Activated gamma-delta T cell treated with anti-CD3 and anti-CD28 coated beads, Interleukin-2, amount 50 U/mL, for 16 hours (primary cell): ENCODE measurements at regions not wholly inside any gene's neighbourhood (a gene's known extent, or its start where the extent isn't known, plus 50 kb on each side); places are given as distances from the start of the nearest gene placed in this dataset.
"Not testable (repeated sequence)": the region's sequence is repeated elsewhere in the genome, so short reads cannot be mapped to it uniquely, and the experiment has no call there.

Experiments used
- DNase-seq: peaks from one replicate; pipeline ENCODE4 v3.0.0-alpha.2; 2020; ENCODE audit warnings: low read depth

DNA sequence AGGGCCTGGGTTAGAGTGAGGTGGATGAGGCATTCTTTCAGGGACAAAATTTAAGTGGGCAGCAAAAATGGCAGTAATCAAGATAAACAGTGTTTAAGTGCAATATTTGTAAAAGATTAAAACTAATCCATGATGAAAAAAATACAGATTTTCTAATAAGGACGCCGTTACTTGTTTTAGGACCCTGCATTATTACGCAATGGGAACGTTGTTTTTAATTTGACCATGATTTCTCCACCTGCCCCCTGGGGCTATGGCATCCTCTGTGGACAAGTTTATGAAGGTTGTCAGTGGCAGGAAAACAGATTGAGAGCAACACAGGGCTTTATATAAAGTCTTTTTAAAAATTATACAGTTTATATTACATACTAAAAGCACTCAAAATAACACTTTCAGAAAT lies 380.6 kb upstream of the PHF14 start:
- DNase-seq, result no peak

DNA sequence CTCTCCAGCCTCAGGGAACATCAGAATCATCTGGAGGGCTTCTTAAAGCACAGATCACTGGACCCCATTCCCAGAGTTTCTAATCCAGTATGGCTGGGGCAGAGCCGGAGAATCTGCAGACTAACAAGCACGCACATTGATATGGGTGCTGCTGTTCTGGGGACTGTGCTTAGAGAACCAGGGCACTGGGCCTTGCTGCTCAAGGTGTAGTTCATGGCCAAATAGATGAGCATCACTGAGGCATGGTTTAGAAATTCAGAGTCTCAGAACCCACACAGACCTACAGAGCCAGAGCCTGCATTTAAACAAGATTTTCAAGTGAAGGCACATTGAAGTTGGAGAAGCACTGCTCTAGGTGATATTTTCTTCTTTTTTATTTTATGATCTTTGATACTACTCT lies 376.8 kb upstream of the PHF14 start:
- DNase-seq, result no peak

DNA sequence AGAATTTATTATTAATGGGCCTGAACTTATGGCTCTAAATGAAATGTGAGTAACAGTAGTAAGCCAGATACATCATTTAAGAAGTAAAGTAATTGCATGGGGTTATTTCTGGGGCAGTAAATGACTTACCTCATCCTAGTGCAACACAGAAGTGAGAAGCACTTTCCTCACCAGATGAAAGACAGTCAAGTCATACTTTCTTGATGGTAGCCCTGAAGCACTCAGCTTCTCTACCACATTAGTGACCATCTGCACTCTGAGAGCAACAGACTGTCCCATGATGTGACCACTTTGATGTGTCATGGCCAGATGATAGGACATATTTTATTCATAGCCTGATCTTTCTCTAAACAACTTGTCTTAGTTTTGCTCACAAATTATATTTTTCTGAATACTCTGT lies 369.5 kb upstream of the PHF14 start:
- no peak for DNase-seq

DNA sequence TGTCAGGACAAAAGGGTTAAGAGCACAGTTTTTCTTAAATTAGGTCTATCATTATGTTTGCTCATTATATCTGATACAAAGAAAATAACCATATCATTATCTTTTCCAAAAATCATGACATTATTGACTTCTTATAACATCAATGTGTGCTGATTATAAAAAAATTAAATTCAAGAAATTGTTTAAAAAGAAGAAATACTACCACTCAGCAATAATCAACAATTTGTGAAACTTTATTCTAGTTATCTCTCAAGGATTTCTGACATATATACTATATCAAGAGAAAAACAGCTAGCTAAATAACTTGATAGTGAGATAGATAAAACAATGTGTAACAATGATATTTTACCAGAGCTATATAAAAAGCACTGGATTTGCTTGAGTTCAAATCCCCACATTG lies 360.7 kb upstream of the PHF14 start:
- no peak for DNase-seq

DNA sequence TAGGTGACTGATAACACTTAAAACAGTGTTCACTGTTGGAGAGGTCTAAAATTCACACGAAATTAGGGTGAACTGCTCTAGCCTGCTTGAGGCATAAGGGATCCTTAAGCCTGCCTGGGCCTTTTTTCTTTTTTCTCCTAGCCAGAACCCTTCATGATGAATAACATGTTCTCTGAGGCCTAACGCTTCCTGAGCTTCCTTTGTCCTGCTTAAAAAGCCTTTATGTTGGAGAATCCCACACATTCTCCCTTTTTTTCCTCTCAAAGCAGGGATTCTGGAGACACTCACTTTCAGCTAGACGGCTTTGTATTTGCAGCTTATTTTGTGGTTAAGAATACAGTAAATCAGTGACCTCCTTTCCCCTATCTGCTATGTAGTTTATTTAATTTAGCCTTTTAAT lies 354.7 kb upstream of the PHF14 start:
- DNase-seq, result no peak

DNA sequence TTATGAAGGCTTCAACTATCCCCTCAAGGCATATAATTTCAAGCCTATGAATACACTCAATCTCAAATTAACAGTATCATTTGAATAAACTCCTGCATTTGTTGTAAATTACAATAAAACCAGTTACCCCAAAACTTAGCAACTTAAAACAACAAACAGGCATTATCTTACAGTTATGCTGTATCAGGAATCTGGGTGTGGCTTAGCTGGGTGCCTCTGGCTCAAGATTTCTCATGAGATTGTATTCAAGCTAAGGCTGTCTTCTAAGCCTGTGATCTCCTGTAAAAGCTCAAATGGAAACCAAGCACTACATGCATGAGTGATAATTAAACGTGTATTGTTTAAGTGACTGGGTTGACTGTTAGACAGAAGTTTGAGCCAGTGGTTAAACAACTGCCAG lies 341.0 kb upstream of the PHF14 start:
- DNase-seq, result no peak

DNA sequence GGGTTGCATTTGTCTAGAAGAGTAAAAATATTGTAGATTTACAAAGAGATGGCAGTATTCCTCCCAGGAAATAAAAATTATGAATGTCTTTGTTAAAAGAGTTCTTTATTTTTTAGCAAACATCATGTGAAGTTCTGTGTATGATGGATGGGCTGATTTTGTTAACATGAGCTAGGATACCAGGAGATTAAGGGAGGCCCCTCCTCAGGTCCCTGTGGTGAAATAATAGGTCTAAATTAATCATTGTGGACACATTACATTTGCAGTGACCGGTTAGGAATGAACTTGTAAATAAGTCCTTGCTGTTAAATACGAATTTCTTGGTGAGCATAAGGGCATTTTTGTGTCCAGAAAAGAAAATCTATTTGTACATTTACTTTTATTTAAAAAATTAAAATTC lies 339.4 kb upstream of the PHF14 start:
- no peak for DNase-seq

DNA sequence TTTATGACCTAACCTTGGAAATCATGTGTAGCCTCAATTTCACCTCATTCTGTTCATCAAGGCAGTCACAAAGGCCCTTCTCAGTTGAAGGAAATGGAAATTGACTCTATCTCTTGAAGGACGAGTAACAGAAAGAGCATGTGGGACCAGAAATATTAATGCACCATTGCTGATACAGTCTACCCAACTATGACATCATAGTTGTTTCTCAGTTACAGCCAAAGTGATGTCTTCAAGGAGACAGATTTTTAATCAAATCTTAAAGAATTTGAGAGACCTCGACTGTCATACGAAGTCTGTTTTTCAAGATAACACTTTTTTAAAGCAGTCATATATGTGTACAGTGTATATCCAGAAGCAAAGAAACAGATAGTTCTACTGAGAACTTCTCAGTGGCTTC lies 335.7 kb upstream of the PHF14 start:
- no peak for DNase-seq

DNA sequence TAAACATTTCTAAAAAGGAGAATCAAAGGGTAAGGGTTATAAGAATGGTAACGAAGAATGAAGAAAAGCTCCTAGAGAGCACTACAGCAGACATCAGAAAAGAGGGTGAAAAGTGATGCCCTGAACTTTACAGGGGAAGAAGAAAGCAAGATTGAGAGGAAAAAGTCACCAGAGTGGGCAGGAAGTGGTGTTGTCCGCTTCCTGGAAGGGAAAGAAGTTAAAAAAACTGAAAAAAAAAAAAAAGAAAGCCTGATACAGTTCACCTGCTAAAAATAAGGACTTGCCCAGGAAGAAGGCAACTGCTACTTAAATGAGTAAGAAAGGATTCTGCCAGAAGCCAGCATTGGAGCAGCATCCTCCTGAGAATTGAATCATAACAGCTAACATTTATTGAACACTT lies 330.1 kb upstream of the PHF14 start:
- DNase-seq, result no peak

DNA sequence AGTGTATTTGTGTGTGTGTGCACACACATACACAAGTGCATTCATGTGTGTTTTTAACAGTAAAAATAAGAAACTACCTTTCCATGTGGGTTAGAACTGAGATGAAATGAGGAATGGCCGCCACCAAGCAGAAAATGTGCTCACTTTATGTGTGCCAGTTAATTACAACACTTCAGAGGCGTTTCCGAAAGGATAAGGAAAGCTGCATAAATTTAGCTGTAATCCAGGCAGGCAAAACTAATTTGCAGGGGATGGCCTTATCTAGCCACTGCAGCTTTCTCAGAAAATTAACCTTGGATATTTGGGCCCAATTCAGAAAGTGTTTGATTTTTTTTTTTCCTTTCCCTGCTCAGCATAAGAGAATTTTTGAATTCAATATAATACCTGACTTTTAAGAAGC lies 328.8 kb upstream of the PHF14 start:
- DNase-seq, result no peak

DNA sequence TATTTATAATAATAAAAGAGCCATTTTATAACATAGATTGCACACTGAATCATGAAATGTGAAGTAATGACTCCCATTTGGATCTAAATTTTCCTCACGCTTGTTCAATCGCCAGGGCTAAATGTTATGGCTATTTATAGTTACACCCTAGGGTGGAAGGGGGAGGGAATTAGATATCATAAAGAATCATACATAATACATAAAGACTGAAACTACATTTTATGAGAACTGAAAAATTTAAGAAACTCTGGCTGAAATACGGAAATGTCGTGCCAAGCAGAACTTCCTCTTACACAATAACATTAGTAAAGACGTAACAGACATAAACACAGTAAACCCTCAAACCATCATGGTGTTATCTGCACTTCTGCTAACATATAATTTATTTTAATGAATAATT lies 327.5 kb upstream of the PHF14 start:
- no peak for DNase-seq

DNA sequence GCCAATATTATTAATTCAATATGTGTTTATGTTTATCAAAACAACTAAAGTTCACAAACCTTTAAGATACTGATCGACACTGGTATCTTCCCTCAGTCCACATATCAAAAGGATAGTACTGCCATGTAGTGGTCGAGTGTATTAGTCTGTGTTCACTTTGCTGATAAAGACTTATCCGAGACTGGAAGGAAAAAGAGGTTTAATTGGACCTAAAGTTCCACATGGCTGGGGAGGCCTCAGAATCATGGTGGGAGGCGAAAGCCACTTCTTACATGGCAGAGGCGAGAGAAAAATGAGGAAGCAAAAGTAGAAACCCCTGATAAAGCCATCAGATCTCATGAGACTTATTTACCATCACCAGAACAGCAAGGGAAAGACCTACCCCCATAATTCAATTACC lies 325.4 kb upstream of the PHF14 start:
- DNase-seq, result no peak

DNA sequence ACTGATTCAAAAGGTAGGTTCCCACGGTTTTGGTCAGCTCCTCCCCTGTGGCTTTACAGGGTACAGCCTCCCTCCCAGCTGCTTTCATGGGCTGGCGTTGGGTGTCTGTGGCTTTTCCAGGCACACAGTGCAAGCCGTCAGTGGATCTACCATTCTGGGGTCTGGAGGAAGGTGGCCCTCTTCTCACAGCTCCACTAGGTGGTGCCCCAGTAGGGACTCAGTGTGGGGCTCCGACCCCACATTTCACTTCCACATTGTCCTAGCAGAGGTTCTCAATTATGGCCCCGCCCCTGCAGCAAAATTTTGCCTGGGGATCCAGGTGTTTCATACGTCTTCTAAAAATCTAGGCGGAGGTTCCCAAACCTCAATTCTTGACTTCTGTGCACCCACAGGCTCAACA lies 324.6 kb upstream of the PHF14 start:
- DNase-seq, result not testable (repeated sequence)

DNA sequence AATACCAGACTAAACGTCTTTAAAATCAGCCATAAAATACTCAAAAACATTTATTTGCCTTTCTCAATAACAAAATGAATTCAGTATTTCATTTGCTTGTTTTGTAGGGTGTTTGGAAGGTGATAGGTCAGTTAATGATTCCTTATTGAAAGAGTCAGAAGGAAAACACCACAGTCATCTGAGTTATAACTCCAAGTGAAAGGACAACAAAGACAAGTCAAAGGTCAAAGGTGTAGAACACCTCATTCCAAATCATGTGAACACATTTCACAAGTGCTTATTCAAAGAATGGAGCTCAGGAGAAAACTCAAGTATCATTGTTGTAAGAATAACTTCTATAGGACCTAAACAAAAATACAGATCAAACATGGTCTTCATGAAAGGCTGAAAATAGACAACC lies 318.6 kb upstream of the PHF14 start:
- no peak for DNase-seq

DNA sequence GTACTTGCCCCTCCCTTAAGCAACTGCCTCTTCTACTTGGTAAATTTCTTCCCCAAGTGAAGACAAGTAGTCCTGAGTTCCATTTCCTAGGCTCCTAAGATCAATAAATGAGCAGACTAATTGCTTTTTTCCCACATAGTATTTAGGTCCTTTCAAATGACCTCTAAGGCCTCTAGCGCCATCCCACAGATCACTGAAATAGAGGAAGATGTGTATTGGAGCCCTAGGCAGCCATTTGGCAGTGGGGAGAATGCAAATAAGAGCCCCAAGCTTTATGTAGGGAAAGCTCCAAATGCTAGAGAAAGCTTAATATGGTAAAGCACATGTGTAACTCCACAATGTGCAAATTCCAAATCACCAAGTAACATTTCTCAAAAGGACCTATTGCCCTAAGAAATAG lies 316.5 kb upstream of the PHF14 start:
- no peak for DNase-seq

DNA sequence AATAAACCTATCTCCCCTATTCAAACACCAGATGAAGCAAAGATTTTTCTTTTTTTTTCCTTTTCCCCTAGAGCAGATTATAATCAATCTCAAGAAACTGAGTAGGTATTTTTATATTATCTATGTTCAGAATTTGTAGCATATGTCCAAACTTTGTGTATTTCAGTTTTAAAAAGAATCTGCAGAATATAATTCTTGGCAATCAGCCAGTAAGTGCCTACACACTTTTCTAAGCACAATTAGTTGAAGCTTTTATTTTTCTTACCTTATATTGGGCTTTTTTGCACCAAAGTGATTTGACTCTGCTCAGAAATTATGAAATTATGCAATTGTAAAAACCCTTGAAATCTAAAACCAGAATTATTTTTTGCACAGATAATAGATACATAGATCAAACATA lies 315.8 kb upstream of the PHF14 start:
- DNase-seq, result no peak

DNA sequence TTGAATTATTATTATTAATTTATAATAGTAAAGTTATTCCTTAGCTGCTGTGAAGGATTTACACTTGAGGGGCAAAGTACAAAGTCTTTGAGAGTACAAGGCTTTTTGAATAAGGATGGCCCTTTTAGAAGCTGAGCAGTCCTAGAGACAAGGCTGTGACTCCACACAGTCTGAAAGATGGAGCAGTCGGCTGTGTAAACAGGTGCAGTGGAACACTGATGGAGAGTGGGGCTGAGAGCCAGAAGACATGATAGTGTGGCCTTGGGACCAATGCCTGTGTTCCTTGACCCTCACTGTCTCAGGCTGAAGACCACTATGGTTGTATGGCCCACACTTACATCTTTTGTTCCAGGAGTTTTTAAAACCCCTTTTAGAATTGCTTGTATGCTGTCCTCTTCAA lies 311.2 kb upstream of the PHF14 start:
- no peak for DNase-seq

DNA sequence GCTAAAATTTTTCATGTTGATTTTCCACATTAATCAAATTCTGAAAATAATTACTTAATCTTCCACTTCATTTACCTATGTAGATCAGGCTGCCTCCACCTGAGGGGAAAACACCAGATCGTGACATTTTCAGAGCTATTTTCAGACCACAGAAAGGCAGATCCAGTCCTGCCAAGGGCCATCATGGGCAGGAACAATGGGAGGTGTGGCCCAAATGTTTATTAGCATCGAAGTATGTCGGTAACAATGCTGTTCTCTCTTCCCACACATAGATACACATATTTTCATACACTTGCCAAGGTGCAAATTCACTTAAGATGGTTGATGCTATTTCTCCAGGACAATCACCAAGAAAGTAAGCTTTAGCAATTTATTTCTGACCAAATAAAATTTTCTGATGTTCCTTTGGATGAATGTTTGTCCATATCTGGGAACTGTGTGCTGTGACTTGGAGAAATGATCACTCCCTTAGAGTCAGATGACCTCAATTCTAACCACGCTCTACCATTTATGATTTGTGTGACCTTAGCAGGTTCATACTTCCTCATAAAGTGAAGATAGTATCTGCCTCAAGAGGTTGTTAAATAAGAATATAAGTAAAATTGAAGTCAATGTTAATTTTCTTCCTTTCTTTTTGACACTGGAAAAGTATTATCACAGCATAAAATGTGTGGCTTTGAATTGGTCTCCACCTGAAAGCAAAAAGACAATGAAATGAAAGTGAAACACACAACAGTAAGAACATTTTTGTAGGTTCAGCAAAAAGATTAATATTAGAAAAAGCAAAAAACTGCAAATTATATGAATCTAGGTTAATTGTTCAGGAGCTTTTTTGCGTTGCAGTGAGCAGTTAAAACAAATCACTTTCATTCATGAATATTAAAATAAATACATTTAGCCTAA lies 310.4 kb upstream of the PHF14 start:
- no peak for DNase-seq

DNA sequence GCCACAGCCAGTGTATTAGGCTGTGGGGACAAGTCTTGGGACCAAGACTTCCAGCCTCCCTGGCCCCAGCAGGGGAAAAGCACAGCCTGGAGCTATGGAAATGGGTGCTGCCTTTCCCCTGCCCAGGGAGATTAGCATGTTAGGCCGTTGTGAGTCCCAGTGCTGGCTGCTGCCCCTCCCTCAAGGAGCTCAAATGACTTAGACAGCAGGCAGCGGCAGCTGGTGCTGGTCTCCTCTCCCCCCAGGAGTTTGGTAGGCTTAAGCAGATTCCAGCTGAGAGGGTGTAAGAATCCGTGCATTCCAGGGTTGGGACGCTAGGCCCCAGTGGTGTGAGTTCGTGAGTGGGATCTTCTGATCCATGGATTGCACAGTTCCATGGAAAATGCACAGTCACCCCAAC lies 301.5 kb upstream of the PHF14 start:
- DNase-seq, result no peak

DNA sequence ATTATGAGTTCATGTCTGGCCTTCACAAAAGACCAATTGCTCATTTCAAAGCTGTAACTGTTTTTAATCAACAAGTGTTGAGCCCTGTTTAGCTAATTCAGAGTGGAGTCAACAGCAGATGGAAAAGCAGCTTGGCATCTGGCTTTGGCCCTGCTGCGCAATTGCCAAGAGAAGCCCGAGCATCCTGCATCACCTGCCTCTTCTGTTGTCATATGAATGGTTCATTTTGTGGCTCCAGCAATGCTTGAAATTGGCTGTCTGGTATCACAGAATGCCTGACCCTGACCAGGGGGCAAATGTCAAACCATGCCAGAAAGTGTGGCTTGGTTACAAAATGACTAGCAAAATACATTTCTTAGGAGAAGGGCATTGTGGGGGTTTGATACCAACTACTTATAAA lies 296.5 kb upstream of the PHF14 start:
- no peak for DNase-seq

DNA sequence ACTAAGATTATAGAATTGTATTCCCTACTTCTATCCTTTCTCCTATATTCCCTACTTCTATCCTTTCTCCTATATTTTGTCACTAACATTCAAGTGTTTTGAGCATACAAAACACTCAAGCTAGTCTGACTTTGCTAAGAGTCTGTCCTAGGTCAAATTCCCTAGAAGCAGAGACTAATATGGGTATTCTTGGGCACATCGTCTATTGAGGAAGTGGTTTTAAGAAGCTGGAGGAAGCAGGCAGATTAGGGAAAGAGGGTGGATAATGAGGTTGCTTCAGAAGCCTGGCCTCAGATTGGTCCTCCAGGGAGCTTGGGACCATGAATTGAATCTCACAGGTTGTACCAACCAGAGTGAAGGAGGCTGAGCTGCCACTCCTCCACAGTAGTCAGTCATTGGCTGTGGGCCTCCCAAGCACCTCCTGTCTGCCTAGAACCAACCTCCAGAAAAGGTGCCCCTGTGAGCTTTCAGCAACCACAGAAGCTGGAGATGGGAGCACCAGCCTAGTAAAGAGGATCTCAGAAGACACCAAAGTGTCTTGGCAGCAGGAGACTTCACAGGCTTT lies 295.9 kb upstream of the PHF14 start:
- no peak for DNase-seq

DNA sequence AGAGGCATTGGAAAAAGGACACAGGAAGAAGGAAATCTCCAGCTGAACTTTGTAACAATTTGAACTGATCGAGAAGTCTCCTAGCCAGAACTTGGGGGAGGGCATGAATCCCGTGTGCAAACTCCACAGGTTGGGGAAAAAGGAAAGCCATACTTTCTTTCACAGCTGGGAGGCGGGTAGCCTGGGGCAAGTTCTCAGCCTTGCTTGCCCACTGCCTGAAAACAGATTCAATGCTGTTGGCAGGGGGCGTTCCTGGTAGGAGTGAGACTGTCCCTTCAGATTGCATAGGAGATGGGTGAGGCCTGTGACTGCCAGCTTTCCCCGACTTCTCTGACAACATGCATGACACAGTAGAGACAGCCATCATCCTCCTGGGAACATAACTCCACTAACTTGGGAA lies 289.1 kb upstream of the PHF14 start:
- DNase-seq, result no peak

DNA sequence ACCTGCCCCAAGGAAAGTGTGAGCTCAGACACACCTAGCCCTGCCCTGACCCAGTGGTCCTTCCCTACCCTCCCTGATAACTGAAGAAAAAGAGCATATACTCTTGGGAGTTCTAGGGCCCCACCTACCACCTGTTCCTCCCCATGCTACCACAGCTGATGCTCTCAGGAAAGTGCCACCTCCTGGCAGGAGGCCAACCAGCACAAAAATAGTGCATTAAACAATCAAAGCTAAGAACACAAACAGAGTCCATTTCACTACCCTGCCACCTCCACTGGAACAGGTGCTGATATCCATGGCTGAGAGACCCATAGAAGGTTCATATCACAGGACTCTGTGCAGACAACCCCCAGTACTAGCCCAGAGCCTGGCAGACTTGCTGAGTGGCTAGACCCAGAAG lies 288.6 kb upstream of the PHF14 start:
- no peak for DNase-seq

DNA sequence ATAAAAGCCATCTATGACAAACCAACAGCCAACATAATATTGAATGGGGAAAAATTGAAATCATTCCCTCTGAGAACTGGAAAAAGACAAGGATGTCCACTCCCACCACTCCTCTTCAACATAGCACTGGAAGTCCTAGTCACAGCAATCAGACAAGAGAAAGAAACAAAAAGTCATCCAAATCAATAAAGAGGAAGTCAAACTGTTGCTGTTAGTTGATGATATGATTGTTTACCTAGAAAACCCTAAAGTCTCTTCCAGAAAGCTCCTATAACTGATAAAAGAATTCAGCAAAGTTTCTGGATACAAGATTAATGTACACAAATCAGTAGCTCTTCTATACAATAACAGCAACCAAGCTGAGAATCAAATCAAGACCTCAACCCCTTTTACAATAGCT lies 285.1 kb upstream of the PHF14 start:
- no peak for DNase-seq
